OCI-LY7 (cell line): ENCODE measurements at regions not wholly inside any gene's neighbourhood (a gene's known extent, or its start where the extent isn't known, plus 50 kb on each side); places are given as distances from the start of the nearest gene placed in this dataset.

ENCODE experiments used
- EZH2phosphoT487 ChIP-seq: fragments of 200-600 bp; sonication (generic); IDR thresholded peaks from 2 replicates; pipeline ENCODE4 v1.6.1; 2018; ENCODE audit warnings: low read depth, borderline replicate concordance, mild to moderate bottlenecking, mixed run types, antibody characterized with exemption, low read length, moderate library complexity, mixed read lengths
- TF ChIP-seq, protein P1 (sequence below): fragments of 200-600 bp; sonication (generic); conservative IDR thresholded peaks from 2 replicates; pipeline ENCODE4 v1.5.1; 2014; ENCODE audit warnings: mild to moderate bottlenecking, antibody characterized with exemption, low read length, moderate library complexity, mixed read lengths

DNA sequence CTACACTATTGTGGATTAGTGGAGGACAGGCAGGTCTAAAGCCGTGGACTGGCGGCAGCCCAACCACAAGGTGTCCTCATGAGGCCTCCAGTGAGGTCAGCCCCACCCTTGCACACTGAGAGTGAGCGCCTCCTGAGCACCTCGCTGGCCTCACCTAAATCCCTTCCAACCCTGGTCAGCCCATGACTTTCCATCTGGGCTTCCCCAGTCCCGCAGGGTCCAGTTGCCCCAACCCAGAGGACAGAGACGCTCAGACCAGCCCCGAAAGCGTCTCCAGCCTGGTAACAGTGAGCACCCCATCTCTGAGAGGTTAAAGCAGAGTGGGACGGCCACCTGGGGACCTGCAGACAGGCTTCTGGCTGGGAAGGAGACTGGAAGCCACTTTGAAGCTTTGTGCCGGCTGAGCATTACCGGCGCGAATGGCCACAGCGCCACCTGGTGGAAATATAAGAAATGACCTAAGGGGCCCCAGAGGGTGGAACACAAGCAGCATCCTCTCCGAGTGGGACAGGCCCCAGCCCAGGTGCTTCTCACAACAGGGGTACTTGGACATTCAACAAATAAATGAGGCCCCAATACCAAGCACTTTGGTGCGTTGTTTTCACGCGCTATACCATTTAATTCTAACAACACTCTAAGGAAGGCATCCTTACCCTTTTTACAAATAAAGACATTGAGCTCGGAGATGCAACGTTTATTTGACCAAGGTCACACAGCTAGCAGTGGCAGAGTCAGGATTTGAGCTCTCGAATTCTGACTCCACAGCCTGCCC is 65.7 kb upstream of the TOP1 start:
- no peak for TF ChIP-seq EZH2phosphoT487
- TF ChIP-seq, protein P1, sequence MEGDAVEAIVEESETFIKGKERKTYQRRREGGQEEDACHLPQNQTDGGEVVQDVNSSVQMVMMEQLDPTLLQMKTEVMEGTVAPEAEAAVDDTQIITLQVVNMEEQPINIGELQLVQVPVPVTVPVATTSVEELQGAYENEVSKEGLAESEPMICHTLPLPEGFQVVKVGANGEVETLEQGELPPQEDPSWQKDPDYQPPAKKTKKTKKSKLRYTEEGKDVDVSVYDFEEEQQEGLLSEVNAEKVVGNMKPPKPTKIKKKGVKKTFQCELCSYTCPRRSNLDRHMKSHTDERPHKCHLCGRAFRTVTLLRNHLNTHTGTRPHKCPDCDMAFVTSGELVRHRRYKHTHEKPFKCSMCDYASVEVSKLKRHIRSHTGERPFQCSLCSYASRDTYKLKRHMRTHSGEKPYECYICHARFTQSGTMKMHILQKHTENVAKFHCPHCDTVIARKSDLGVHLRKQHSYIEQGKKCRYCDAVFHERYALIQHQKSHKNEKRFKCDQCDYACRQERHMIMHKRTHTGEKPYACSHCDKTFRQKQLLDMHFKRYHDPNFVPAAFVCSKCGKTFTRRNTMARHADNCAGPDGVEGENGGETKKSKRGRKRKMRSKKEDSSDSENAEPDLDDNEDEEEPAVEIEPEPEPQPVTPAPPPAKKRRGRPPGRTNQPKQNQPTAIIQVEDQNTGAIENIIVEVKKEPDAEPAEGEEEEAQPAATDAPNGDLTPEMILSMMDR, result peak; percentile 95
